SU-DHL-6 (cell line): ENCODE measurements at regions not wholly inside any gene's neighbourhood (a gene's known extent, or its start where the extent isn't known, plus 50 kb on each side); places are given as distances from the start of the nearest gene placed in this dataset.

ENCODE experiments used
- CTCF ChIP-seq: fragments of 200-600 bp; sonication (generic); IDR thresholded peaks from one replicate; pipeline ENCODE4 v1.5.1; 2017; ENCODE audit warnings: antibody characterized with exemption, mild to moderate bottlenecking, low read length, moderate library complexity; ENCODE audit not compliant: insufficient read depth, poor library complexity, severe bottlenecking
- EZH2phosphoT487 ChIP-seq: fragments of 200-600 bp; sonication (generic), shearing (Covaris generic); conservative IDR thresholded peaks from 2 replicates; pipeline ENCODE4 v1.6.1; 2018; ENCODE audit warnings: mild to moderate bottlenecking, antibody characterized with exemption, low read length, moderate library complexity, mixed read lengths

- no peak for TF ChIP-seq CTCF
- TF ChIP-seq EZH2phosphoT487 = no peak
These were observed 165.9 kb upstream of the MARCKS start for GRCh38 chr6:113691260-113691656.
